WI38 (cell line): ENCODE measurements at regions not wholly inside any gene's neighbourhood (a gene's known extent, or its start where the extent isn't known, plus 50 kb on each side); places are given as distances from the start of the nearest gene placed in this dataset.

Experiments
- H3K4me3 ChIP-seq: 2 replicates; pipeline ENCODE4 v1.5.1; 2011; ENCODE audit warnings: low read depth, mild to moderate bottlenecking, control low read depth, low read length
- CTCF ChIP-seq: IDR thresholded peaks from 2 replicates; pipeline ENCODE4 v1.5.1; 2012; ENCODE audit warnings: low read depth, mild to moderate bottlenecking, control low read depth, low read length

GRCh38 chrX:16416588-16416987 lies 233.4 kb upstream of the S100G start:
- H3K4me3 ChIP-seq, result no peak overlapping the region
- no peak for TF ChIP-seq CTCF

GRCh38 chrX:16418650-16419049 lies 231.3 kb upstream of the S100G start:
- TF ChIP-seq CTCF, result no peak
- no peak overlapping the region for H3K4me3 ChIP-seq

GRCh38 chrX:16427668-16428067 lies 222.3 kb upstream of the S100G start:
- TF ChIP-seq CTCF, result no peak
- no peak overlapping the region for H3K4me3 ChIP-seq

GRCh38 chrX:16429406-16429805 lies 220.6 kb upstream of the S100G start:
- no peak overlapping the region for H3K4me3 ChIP-seq
- no peak for TF ChIP-seq CTCF

- TF ChIP-seq CTCF, result no peak
- no peak overlapping the region for H3K4me3 ChIP-seq
Observed at GRCh38 chrX:16431266-16431665, 218.7 kb upstream of the S100G start.

GRCh38 chrX:16433021-16433420 lies 216.9 kb upstream of the S100G start:
- TF ChIP-seq CTCF, result no peak
- H3K4me3 ChIP-seq, result no peak overlapping the region

- H3K4me3 ChIP-seq, result no peak overlapping the region
- TF ChIP-seq CTCF, result no peak
Observed at GRCh38 chrX:16435399-16435986, 214.5 kb upstream of the S100G start.
